LoVo (cell line): ENCODE measurements at regions not wholly inside any gene's neighbourhood (a gene's known extent, or its start where the extent isn't known, plus 50 kb on each side); places are given as distances from the start of the nearest gene placed in this dataset.
"Not testable (repeated sequence)": the region's sequence is repeated elsewhere in the genome, so short reads cannot be mapped to it uniquely, and the experiment has no call there.

ENCODE experiments used
- DNase-seq: peaks from one replicate; pipeline ENCODE4 v3.0.0-alpha.2; 2016; ENCODE audit warnings: low spot score

DNA sequence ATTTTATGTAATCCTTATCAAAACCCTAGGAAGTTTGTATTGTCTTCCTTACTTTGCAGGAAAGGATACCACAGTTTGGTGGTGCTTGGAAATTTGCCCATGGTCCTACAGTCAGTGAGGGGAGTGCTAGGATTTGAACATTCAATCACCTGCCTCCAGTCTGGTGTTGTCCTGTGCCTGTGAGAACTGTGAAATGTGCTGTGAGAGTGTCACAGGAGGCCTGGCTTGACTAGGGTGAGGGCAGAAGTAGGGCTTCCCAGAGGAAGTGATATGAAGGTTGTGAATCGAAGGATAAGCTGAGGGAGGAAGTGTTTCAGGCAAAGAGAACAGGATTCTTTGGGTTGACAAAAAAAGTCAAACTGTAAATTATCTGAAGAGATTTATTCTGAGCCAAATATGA lies 424.4 kb downstream of the TMEM135 start:
- no peak for DNase-seq

DNA sequence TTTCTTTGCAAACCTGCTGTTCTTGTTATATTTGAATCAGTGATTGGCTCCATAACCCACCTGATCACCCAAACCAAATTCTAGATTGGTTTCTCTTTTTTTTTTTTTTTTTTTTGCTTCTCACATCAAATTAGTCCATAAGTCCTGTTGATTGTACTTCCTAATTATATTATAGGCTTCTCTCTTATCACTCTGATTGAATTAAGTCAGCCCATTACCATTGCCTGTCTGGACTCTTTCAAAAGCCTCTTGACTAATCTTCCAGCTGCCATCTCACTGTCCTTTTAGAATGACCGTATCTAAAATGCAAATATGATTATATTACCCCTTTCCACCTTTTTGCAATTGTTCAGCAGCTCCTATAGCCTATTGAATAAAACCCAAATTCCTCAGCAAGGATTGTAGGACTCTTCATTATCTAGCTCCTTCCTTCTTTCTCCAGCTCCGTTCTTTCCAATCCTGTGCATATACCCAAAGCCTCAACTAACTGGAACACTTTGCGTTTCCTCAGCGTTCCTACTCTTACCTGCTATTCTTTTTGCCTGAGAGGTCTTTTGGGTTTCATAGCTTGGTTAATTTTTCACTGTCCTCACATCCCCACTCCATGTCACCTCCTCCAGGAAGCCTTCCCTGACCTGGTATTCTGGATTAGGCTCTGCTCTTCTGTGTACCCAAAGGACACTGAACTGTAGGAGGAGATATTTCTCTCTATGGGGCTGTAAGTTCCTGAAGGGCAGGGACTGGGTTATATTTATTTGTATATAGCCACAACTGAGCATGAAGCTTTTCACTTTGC lies 423.3 kb downstream of the TMEM135 start:
- no peak for DNase-seq

DNA sequence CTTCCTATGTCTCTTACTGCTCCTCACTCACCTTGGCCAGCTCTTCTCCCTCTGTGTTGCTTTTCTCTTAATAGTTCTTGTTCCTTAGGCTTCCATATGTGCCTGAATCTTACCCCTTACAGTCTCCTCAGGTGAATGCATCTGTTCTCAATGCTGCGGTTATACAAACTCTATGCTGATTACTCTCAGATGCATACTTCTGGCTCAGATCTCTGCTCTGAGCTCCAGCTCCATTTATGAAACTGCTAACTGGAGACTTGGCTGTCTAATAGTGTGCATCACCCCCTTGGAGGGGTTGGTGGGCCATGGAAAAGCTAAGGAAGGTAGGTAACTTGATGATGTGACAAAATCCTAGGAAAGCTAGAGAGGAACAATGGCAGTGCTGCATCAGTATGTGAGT lies 422.5 kb downstream of the TMEM135 start:
- no peak for DNase-seq

GRCh38 chr11:87459351-87459750 lies 421.6 kb downstream of the TMEM135 start:
- DNase-seq, result no peak

GRCh38 chr11:87456499-87456898 lies 418.8 kb downstream of the TMEM135 start:
- no peak for DNase-seq

DNA sequence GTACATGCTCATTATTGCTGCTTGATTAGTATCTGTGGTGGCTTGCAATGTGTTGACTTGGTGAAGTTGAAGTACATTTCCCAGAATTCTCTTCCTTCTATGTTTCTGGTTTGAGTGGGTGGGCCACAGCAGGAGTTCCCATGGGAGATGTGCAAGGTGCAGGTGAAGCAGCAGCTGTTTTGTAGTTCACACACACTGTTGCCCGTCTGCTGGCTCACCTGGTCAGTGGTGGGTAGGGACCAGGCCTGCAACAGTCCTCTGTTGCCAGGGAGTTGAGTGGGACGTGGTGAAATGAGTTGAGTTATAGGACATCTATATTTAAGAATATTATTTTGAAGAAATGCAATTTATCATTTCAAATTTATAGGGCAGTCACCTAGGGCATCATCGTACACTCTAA lies 417.4 kb downstream of the TMEM135 start:
- DNase-seq, result no peak

- no peak for DNase-seq
These were observed 416.5 kb downstream of the TMEM135 start for GRCh38 chr11:87454241-87454640.

DNA sequence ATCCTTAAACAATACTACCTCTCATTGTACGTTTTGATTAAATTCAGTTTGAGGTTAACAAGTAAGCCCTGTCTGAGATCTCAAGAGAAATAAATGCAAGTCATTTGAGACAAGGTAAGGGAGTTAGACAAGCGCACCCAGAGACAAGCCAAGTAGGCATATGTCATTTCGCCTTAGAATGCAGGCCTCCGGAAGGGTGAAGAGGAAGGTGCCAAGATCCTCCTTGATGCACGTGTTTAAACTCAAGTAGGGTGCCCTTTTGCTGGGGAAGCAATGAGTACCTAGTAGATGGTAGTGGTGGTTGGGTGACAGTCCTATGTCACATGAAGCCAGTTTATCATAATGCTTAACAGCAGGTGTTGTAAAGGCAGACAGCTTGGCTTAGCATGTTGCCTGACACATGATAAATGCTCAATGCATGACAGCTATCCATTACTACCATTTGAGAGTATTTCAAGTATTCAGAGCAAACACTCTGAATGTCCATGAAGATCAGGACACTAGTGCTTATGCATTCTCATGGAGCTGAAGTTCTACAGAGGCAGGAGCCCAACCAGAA lies 415.9 kb downstream of the TMEM135 start:
- no peak for DNase-seq

DNA sequence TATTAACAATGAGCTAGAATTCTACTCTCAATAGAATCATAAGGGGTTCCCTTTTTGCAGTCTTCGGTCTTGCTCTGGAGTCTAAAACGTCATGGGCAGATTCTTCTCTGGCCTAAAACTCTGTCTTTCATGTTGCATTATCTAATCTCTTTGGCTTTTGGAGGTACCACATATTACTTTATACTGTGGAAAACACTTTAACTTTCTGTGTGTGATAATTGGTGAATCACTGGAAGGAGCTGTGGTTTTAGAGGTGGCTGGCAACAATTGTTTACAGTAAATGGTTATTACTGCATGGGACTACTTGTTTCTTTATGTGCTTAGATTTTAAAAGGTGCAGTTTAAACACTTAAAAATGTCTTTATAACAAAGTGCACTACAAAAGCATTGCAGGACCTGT lies 414.3 kb downstream of the TMEM135 start:
- not testable (repeated sequence) for DNase-seq

GRCh38 chr11:87451395-87451794 lies 413.7 kb downstream of the TMEM135 start:
- DNase-seq, result no peak

GRCh38 chr11:87447606-87448005 lies 409.9 kb downstream of the TMEM135 start:
- DNase-seq, result no peak

DNA sequence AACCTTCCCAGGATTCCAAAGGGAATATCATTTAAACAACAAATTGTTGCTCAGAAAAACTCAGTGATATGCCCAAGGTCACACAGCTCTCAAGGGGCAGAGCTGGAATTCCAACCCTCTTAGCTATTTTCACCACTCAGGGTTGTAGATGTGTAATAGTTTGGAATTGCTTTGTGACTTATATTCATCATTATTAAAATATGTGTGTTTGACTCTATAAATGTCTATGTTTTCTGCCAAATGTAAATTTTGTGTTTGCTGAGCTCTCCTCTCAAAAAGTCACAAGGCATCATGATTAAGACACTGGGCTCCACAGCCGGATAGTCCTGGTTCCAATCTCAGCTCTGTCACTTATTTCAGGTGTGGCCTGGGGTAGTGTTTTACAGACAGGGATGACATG lies 407.3 kb downstream of the TMEM135 start:
- no peak for DNase-seq

DNA sequence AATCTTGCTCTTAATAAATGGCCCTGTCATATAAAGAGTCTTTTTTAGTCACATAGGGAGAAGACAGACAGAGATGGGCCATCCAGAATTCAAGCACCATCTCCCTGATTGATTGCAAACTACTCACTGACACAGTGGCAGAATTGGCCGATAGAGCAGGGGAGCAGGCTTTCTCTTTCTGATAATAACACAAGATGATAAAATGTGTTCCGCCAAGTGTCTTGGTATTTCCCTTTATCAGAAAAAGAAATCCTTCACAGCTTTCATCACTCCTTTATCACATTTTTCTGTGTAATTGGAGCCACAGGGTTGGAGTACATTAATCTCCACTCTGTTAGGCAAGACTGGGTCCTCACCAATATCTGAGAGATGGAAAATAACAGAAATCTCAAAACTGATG lies 406.0 kb downstream of the TMEM135 start:
- no peak for DNase-seq

DNA sequence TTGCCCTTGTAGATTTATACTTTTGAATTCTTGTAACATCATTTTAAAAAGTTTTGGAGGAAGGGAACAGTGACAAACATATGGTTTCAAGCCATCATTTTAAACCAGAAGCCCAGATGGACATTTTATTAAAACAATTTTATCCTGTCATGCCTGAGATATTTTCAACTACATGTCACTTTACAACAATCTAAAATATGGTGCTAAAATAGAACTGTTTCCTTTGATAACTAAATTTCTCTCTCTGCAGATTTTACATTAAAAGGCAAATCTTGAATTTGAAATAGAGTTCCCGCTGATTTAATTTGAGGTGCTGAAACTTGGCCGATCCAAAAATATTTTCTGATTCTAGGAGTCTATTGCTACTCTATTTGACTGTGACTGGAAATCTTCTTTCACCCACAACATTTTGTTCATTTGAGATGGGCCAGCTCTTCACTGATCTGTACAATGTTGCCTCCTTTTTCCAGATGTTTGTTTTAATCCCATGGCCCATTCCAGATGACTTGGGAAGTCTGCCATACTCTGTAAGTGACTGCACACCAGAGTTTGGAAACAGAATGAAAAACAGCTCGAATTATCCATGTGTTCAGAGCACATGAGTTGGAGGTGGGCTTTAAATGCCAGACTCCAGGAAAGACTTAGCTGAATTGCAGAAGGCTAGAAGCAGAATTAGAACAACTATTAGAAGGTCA lies 402.5 kb downstream of the TMEM135 start:
- no peak for DNase-seq

DNA sequence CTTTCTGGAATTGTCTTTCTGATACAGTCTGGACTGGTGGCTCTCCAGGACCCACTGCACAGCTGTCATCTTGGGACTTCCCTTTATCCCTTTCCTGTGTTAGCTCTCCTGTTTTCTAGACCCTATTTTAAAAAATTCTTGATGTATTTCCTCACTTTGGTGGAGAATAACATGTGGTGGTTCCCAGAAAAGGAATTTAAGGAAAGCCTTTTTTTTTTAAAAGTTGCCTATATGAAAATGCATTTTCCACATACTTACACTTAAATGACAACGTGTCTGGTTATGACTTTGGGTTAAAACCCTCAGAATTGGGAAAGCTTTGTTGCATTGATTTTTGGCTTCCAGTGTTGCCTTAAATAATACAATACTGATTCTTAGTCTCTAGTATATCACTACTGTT lies 400.7 kb downstream of the TMEM135 start:
- DNase-seq, result no peak

DNA sequence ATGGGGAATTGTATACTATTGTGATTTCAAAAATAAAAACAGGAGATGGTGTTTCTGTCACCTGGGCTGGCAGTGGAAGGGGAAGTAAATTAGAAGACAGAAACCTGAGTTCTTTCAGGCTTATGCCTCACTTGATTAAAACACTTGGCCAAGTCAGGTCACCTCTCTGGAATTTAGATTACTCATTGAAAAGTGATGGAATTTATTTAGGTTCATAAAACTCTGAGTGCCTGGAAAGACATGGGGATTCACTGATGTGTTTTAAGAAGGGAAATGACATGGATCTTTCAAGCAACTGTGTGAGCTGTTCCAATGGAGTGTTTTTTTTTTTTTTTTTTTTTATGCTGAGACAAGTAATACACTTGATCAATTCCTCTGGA lies 400.1 kb downstream of the TMEM135 start:
- peak; percentile 47 for DNase-seq

GRCh38 chr11:87437133-87437843 lies 399.6 kb downstream of the TMEM135 start:
- no peak for DNase-seq

- no peak for DNase-seq
These were observed 394.3 kb downstream of the TMEM135 start for GRCh38 chr11:87432022-87432421.

GRCh38 chr11:87431392-87431791 lies 393.7 kb downstream of the TMEM135 start:
- no peak for DNase-seq

DNA sequence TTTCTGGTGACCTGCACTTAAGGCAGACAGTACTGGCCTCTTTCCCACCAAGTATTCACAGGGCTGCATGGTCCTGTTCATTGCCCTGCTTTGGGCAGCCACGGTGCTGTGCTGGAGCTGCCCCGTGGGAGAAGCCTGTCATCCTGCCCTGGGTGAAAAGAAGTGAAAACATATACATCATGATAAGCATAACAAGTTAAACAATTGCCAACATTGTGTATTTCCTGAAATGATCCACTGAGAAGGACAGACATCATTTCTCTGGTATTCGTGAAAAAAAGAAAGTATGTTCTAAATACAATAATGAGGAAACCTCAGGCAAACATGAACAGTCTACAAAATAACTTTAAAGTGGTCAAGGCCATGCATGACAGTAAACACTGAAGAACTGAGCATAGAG lies 393.1 kb downstream of the TMEM135 start:
- DNase-seq, result no peak

DNA sequence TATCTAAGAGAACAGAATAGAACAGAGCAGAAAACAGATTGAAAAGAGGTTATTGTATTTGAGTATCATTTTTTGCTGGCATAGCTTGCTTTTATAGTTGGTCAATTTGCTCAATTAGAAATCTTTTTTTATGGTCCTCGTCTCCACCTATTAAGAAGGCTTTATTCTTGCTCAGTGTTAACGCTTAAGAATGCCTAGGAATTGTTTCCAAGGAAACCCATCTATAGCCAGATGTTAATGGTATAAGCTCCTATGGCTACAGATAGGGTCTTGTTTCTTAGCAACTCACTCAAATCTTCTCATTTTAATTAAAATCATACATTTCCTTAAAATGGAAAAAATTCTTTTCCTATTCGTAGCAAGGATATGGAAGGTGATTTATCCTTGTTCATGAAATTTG lies 392.3 kb downstream of the TMEM135 start:
- DNase-seq, result no peak

DNA sequence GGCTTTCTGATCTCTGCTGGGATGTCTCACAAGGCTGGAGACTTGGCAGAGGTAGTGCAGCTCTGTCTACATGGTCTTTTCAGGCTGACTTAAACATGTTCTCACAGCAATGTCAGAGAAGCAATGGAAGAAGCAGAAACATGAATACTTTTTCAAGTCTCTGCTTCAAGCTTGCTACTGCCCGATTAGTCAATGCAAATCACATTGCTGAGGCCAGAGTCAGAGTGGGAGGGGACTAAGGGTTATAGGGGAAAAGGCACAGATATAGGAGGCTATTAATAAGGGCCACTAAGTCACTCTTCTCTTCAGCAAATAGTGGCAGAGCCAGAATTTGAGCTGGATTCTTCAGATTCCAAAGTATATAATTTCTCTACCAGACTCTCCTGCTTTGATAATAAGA lies 390.5 kb downstream of the TMEM135 start:
- DNase-seq, result no peak

DNA sequence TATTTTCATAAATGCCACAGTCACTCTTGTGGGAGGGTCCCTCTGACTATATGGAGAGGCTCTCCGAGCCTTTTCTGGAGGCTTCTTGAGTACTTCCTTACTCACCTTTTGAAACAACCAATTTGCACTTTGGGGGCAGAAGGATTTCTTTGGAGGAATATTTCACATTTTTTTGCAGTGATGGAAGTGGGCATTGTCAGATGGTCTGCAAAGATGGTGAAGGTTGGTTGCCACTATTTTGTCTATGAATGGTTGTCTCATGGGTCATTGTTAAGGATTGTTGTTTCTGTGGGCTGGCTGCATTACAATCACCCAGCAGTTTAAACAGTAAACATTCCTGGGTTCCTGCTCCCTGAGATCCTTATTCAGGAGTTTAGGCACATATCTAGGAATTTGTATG lies 388.2 kb downstream of the TMEM135 start:
- DNase-seq, result no peak
